NCI-H2196 (cell line): ENCODE measurements at regions not wholly inside any gene's neighbourhood (a gene's known extent, or its start where the extent isn't known, plus 50 kb on each side); places are given as distances from the start of the nearest gene placed in this dataset.
A peak's percentile ranks its signal among the peaks of the same experiment; 100 is the strongest.

ENCODE experiments used
- DNase-seq: peaks from one replicate; lab custom pipeline; 2025; ENCODE audit not compliant: unreplicated experiment; lab: John Stamatoyannopoulos, UW

GRCh38 chr5:135724617-135725016 is 109.8 kb upstream of the SLC25A48 start:
- DNase-seq: no peak

GRCh38 chr5:135723491-135723890 is 111.0 kb upstream of the SLC25A48 start:
- no peak for DNase-seq

- peak; percentile 44 for DNase-seq
Observed at GRCh38 chr5:135721548-135722090, 112.8 kb upstream of the SLC25A48 start.

- DNase-seq: no peak
Observed at GRCh38 chr5:135720191-135720590, 114.3 kb upstream of the SLC25A48 start.

GRCh38 chr5:135719428-135720063 is 114.9 kb upstream of the SLC25A48 start:
- DNase-seq: no peak

- no peak for DNase-seq
Observed at GRCh38 chr5:135718651-135719050, 115.8 kb upstream of the SLC25A48 start.

- no peak for DNase-seq
Observed at GRCh38 chr5:135718151-135718550, 116.3 kb upstream of the SLC25A48 start.

- DNase-seq: peak; percentile 18
Observed at GRCh38 chr5:135715267-135716055, 119.0 kb upstream of the SLC25A48 start.

GRCh38 chr5:135714126-135714894 is 120.2 kb upstream of the SLC25A48 start:
- no peak for DNase-seq

GRCh38 chr5:135713161-135713915 is 121.1 kb upstream of the SLC25A48 start:
- no peak for DNase-seq

GRCh38 chr5:135711911-135712310 is 122.6 kb upstream of the SLC25A48 start:
- no peak for DNase-seq

- peak; percentile 59 for DNase-seq
Observed at GRCh38 chr5:135710045-135710675, 124.3 kb upstream of the SLC25A48 start.

GRCh38 chr5:135709208-135709575 is 125.3 kb upstream of the SLC25A48 start:
- no peak for DNase-seq

GRCh38 chr5:135708481-135709207 is 125.8 kb upstream of the SLC25A48 start:
- DNase-seq: no peak

- DNase-seq: no peak
Observed at GRCh38 chr5:135707302-135707701, 127.2 kb upstream of the SLC25A48 start.

- DNase-seq: no peak
Observed at GRCh38 chr5:135706893-135707292, 127.6 kb upstream of the SLC25A48 start.

- no peak for DNase-seq
Observed at GRCh38 chr5:135706474-135706873, 127.7 kb upstream of the CXCL14 start.

- peak; percentile 72 for DNase-seq
Observed at GRCh38 chr5:135705941-135706466, 127.2 kb upstream of the CXCL14 start.

GRCh38 chr5:135705141-135705631 is 126.4 kb upstream of the CXCL14 start:
- DNase-seq: peak; percentile 66
